ENCODE measurements at regions not wholly inside any gene's neighbourhood (a gene's known extent, or its start where the extent isn't known, plus 50 kb on each side); places are given as distances from the start of the nearest gene placed in this dataset.
A peak's percentile ranks its signal among the peaks of the same experiment; 100 is the strongest.

GRCh38 chr7:131737746-131738465 lies 181.5 kb upstream of the PODXL start:
- DNase-seq (ENCODE audit: low spot score), result no peak

- DNase-seq (ENCODE audit: low spot score), result no peak
These were observed 178.7 kb upstream of the PODXL start for GRCh38 chr7:131735101-131735500.

- DNase-seq (ENCODE audit: low spot score), result no peak
These were observed 177.2 kb upstream of the PODXL start for GRCh38 chr7:131733604-131734003.

- no peak for DNase-seq (ENCODE audit: low spot score)
These were observed 170.8 kb upstream of the PODXL start for GRCh38 chr7:131727189-131727588.

- no peak for DNase-seq (ENCODE audit: low spot score)
These were observed 170.3 kb upstream of the PODXL start for GRCh38 chr7:131726686-131727085.

- no peak for DNase-seq (ENCODE audit: low spot score)
These were observed 169.6 kb upstream of the PODXL start for GRCh38 chr7:131726031-131726430.

GRCh38 chr7:131724776-131725345 lies 168.4 kb upstream of the PODXL start:
- DNase-seq (ENCODE audit: low spot score), result no peak

- peak; percentile 22 for DNase-seq (ENCODE audit: low spot score)
These were observed 167.5 kb upstream of the PODXL start for GRCh38 chr7:131723926-131724325.

GRCh38 chr7:131722371-131722770 lies 165.9 kb upstream of the PODXL start:
- DNase-seq (ENCODE audit: low spot score), result no peak

GRCh38 chr7:131721660-131722059 lies 165.2 kb upstream of the PODXL start:
- DNase-seq (ENCODE audit: low spot score), result no peak

- no peak for DNase-seq (ENCODE audit: low spot score)
These were observed 164.3 kb upstream of the PODXL start for GRCh38 chr7:131720703-131721102.

- DNase-seq (ENCODE audit: low spot score), result no peak
These were observed 160.8 kb upstream of the PODXL start for GRCh38 chr7:131717181-131717580.

- DNase-seq (ENCODE audit: low spot score), result no peak
These were observed 142.9 kb upstream of the PODXL start for GRCh38 chr7:131699323-131699722.

GRCh38 chr7:131692131-131692960 lies 135.9 kb upstream of the PODXL start:
- DNase-seq (ENCODE audit: low spot score), result peak; percentile 35

- DNase-seq (ENCODE audit: low spot score), result no peak
These were observed 135.2 kb upstream of the PODXL start for GRCh38 chr7:131691454-131692130.

GRCh38 chr7:131690441-131690840 lies 134.0 kb upstream of the PODXL start:
- no peak for DNase-seq (ENCODE audit: low spot score)

GRCh38 chr7:131689662-131690234 lies 133.3 kb upstream of the PODXL start:
- no peak for DNase-seq (ENCODE audit: low spot score)

- DNase-seq (ENCODE audit: low spot score), result peak; percentile 56
These were observed 132.6 kb upstream of the PODXL start for GRCh38 chr7:131688738-131689661.

- DNase-seq (ENCODE audit: low spot score), result no peak
These were observed 130.9 kb upstream of the PODXL start for GRCh38 chr7:131687296-131687695.

- DNase-seq (ENCODE audit: low spot score), result no peak
These were observed 130.4 kb upstream of the PODXL start for GRCh38 chr7:131686833-131687232.

GRCh38 chr7:131683536-131684125 lies 127.2 kb upstream of the PODXL start:
- DNase-seq (ENCODE audit: low spot score), result no peak
